Stimulated activated CD4-positive, alpha-beta T cell treated with anti-CD3 and anti-CD28 coated beads, TNF-alpha, amount 100 ng/mL, for 24 hours (primary cell): ENCODE measurements at regions not wholly inside any gene's neighbourhood (a gene's known extent, or its start where the extent isn't known, plus 50 kb on each side); places are given as distances from the start of the nearest gene placed in this dataset.
"Not testable (repeated sequence)": the region's sequence is repeated elsewhere in the genome, so short reads cannot be mapped to it uniquely, and the experiment has no call there.

Experiments
- DNase-seq, 3 experiments: peaks; one replicate each; pipeline ENCODE4 v3.0.0-alpha.2; 2020; ENCODE audit warnings: low read depth in 3 of 3

DNA sequence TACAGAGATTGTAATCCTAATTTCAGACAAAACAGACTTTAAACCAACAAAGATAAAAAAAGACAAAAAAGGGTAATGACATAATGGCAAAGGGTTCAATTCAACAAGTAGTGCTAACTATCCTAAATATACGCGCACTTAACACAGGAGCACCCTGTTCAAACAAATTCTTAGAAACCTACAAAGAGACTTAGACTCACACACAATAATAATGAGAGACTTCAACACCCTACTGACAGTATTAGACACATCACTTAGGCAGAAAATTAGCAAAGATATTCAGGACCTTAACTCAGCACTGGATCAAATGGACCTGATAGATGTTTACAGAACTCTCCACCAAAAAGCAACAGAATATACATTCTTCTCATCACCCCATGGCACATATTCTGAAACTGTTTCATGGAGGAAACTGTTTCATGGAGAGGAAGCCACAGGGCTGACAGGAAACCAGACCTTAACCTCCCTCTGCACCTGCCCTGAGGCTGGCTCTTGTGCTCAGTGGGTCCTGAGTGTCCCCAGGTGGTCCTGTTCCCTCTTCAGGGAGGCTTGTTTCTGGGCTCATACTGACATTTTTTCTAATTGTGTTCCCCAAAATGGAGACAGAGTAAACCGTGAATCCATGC, 54.7 kb downstream of the OR4M2 start:
- not testable (repeated sequence) for DNase-seq

- not testable (repeated sequence) for DNase-seq
Measured at GRCh38 chr15:22137572-22137971, 57.2 kb downstream of the OR4M2 start.

DNA sequence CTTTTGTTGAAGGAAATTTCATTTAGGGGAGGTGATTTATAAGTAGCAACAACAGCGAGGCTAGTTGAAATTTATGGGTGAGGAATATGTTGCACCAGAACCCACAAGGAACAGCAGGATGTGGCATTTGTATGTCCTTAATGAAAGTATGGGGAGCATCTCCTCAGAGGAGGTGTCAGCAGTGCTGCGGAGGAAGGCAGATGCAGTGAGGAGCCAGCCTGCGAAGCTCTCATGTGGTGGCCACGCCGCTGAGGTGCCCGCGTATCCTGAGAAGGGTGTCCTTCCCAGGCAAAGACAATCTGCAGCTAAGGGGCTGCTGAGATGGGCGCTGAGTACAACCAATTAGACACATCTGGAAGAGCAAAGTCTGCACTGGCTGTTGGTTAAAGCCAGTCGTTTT, 60.8 kb downstream of the OR4M2 start:
- DNase-seq: not testable (repeated sequence)

DNA sequence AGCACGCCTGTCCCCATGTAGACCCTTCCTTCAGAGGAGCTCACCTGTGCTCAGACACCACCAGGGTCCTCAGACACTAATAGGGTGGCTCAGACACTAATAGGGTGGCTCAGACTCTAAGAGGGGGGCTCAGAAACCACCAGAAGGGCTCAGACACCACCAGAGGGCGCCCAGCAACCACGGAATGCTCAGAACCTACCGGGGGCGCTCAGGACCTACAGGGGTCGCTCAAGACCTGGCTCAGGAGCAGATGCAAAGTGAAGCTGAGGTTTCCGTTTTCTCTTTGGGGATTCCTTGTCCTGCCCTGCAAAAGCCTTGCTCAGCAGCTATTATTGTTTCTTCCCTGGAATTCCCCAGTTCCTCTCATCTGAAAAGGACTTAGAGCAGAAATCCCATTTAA, 67.8 kb downstream of the OR4M2 start:
- DNase-seq: not testable (repeated sequence)

- not testable (repeated sequence) for DNase-seq
Measured at GRCh38 chr15:22158243-22158642, 77.9 kb downstream of the OR4M2 start.

DNA sequence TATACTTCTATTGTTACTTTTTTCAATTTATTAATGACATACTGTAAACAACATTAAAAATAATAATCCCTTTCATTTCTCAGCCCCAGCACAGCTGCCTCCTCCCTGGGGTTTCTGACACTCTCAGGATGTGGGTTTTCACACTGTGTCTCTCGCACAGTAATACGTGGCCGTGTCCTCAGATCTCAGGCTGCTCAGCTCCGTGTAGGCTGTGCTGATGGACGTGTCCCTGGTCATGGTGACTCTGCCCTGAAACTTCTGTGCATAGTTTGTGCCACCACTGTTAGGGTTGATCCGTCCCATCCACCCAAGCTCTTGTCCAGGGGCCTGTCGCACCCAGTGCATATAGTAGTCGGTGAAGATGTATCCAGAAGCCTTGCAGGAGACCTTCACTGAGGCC, 80.0 kb downstream of the OR4M2 start:
- not testable (repeated sequence) for DNase-seq

DNA sequence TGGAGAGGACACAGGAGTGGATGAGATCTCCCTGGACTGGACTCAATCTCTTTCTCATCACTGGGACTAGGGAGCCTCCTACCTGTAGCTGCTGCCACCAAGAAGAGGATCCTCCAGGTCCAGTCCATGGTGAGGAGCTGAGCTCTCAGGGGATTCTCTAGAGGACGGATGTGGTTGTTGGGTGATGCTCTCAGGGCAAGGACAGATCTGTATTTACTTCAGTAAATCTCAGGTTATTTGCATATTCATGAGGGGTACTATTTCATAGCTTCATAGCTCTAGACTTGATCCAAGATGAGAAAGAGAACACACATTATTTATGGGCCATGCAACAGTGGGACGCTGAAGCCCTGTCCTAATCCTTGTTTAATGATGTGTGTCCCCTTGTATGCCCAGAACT, 80.4 kb downstream of the OR4M2 start:
- not testable (repeated sequence) for DNase-seq

DNA sequence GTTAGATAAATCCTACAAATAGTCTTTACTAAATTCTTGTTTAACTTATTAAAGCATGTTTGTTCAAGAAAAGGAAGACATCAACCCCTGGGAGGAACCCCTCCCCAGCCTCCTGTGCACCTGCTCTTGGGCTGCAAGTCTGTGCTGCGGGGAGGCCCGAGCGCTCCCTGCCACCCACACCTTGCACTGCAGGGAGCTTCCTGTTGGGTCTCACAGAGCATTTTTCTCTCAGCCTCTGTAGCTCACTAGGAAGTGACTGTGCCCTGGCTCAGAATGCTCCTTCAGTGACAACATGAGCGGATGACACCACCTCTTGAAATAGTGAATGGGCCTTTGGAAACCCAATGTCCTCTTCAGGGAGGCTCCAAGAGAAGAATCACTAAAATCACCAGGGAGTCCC, 81.1 kb downstream of the OR4M2 start:
- not testable (repeated sequence) for DNase-seq

DNA sequence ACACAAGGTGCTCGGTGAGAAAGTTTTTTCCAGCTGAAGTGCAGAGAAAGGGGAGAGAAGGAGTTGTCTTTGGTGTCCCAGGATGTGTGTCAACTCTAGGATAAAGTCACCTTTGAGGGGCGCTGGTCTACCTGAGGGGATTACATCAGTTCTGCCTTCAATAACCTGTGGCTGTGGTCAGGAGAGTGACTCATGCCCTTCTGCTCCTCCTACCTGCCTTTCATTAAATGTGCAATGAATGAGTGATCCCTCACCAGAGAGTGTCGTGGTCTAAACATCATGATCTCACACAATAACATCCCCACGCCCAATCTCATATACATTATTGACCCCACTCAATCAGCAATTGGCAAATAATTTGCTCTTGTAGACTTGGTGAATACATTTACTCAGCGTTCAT, 83.4 kb downstream of the OR4M2 start:
- DNase-seq: not testable (repeated sequence)

- DNase-seq: peak in 1 of 3 experiments; percentile 0
Measured at GRCh38 chr15:22167521-22167920, 87.2 kb downstream of the OR4M2 start.

DNA sequence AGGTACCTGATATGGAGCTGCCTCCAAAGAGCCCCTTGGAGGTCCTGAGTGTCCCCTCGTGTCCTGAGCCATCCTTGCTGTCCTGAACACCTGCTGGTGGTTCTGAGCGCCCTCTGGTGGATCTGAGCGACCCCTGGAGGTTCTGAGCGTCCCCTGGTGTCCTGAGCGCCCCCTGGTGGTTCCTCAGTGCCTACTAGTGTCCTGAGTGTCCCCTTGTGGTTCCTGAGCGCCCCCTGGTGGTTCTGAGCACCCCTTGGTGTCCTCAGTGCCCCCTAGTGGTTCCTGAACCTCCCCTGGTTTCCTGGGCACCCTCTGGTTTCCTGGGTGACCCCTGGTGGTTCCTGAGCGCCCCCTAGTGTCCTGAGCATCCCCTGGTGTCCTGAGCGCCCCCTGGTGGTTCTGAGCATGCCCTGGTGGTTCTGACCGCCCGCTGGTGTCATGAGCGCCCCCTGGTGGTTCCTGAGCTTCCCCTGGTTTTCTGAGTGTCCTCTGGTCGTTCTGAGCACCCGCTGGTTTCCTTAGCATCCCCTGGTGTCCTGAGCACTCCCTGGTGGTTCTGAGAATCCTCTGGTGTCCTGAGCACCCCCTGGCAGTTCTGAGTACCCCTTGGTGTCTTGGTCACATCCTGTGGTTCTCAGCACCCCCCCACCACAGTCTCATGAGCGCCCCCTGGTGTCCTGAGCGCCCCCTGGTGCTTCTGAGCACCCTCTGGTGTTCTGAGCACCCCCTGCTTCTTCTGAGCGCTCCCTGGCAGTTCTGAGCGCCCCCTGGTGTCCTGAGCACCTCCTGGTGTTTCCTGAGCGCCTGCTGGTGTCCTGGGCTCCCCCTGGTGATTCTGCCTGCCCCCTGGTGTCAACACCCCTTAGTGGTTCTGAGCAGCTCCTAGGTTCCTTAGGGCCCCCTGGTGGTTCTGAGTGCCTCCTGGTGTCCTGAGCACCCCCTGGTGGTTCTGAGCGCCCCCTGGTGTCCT, 93.0 kb downstream of the OR4M2 start:
- not testable (repeated sequence) for DNase-seq

GRCh38 chr15:22174088-22174487, 93.8 kb downstream of the OR4M2 start:
- DNase-seq: not testable (repeated sequence)

GRCh38 chr15:22177965-22178364, 97.6 kb downstream of the OR4M2 start:
- DNase-seq: not testable (repeated sequence)

DNA sequence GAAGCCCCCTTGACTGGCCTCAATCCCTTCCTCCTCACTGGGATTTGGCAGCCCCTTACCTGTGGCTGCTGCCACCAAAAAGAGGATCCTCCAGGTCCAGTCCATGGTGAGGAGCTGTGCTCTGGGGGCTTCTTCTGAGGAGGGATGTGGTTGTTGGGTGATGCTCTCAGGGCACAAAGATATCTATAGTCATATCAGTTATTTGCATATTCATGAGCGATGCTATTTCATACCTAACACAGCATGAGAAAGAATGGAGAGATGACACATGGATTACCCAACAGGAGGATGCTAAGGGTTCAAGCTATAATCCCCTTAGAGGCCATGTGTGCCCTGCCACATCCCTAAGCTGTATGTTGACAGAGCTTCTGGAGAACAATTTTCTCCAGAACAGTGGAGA, 98.1 kb downstream of the OR4M2 start:
- DNase-seq: not testable (repeated sequence)

DNA sequence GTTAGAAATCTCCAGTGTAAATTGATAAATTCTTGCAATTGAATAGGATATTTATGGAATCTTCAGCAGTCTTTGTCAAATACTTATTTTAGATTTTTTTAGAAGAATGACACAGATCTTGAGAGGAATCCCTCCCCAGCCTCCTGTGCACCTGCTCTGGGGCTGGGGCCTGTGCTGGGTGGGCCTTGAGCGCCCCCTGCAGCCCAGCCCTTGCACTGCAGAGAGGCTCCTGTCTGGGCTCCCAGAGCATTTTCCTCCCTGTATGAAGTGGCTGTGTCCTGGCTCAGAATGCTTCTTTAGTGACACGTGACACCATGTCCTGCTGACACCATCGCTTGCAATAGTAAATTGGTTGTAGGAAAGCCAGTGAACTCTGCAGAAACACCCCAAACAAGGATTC, 98.7 kb downstream of the OR4M2 start:
- DNase-seq: not testable (repeated sequence)

DNA sequence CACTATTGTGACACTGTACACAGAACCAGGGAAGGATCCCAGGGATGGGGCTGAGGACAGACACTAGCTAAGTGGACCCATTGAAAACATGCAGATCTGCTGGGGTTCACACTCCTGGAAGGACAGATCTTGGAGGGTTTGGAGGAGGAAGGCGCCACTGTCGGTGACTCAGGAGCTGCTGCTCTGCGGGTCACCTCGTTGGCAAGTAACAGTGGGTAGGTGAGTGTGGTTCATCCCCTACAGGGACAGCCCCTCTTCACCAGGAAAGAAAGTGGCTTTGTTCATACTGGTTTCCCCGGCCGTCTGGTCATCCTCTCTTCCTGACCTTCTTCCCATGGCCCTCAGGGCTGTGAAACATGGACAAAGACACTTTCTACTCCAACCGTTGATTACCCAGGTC, 100.3 kb downstream of the OR4M2 start:
- not testable (repeated sequence) for DNase-seq

DNA sequence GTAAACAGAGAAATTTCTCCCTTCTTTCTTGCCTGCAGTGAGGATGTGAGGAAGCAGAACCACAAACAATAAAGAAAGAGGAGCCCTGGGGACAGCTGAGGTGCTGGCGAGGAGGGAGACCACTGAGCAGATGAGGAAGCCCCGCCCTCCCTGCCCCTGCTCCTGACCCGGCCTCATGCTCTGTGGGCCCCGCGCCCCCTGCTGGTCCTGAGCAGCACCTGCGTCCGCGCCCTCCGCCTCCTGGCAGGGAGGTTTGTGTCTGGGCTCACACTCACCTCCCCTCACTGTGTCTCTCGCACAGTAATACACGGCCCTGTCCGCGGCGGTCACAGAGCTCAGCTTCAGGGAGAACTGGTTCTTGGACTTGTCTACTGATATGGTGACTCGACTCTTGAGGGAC, 104.4 kb downstream of the OR4M2 start:
- not testable (repeated sequence) for DNase-seq

DNA sequence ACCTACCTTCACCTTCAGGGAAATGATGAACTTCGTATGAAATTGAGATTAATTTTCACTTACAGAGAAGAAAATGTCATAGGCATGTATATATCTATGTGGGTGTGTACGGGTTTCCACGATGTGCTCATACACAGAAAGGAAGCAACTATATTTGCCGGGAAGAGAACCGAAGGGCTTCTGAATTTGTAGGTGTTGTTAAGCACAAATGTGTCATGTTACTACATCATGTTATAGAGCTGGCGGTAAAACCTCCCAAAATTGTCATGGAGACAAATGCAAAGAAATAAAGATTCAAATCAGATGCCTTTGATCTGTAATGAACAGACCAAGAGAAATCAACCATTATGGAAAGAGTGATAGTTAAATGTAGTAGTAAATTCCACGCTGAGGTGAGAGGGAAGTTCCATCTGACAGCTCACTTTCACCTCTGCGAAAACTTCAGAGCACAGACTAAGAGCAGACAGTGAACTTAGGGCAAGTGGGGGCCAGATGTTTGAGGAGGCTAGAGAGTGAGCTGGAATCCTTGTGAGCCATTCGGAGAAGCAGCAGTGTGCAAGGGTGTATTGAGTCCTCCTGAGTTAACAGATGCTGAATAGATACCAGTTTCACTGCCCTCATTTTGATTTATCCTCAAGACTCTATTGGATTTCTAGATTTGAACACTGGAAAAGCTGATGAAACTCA, 106.7 kb downstream of the OR4M2 start:
- DNase-seq: not testable (repeated sequence)

GRCh38 chr15:22191818-22192217, 111.5 kb downstream of the OR4M2 start:
- not testable (repeated sequence) for DNase-seq

DNA sequence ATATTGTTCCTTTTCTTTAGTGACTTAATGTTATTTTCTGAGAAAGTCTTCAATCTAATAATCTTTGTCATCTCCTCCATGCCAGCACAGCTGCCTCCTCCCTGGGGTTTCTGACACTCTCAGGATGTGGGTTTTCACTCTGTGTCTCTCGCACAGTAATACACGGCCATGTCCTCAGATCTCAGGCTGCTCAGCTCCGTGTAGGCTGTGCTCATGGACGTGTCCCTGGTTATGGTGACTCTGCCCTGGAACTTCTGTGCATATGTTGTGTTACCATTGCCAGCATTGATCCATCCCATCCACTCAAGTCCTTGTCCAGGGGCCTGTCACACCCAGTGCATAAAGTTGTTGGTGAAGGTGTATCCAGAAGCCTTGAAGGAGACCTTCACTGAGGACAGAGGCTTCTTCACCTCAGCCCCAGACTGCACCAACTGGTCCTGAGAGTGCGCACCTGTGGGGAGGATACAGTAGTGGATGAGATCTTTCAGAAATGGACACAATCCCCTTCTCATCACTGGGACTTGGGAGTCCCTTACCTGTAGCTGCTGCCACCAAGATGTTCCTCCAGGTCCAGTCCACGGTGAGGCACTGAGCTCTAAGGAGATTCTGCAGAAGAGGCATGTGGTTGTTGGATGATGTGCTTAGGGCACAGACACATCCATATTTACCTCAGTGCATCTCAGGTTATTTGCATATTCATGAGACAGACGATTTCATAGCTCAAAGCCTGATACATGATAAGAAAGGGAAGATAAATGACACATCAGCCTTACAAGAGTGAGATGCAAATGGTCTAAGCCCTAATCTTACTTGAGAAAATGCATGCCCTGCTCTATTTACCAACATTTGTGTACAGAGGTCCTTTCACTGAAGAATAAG, 114.7 kb downstream of the OR4M2 start:
- not testable (repeated sequence) for DNase-seq

DNA sequence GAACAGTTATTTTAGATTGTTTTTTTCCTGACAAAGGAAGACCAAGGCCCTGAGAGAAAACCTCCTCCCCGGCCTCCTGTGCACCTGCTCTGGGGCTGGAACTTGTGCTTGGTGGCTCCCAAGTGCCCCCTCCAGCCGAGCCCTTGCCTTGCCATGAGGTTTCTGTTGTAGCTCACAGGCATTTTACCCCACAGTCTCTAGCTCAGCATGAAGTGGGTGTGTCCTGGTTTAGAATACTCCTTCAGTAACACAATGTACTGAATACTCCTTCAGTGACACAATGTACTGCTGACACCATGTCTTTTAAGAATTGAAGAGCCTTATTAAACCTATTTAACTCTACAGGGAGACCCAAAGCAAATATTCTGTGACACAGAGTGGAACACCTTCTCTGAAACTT, 116.1 kb downstream of the OR4M2 start:
- DNase-seq: not testable (repeated sequence)
